ENCODE measurements at regions not wholly inside any gene's neighbourhood (a gene's known extent, or its start where the extent isn't known, plus 50 kb on each side); places are given as distances from the start of the nearest gene placed in this dataset.

GRCh38 chr5:164051745-164052144 lies 546.3 kb downstream of the MAT2B start:
- DNase-seq = no peak

GRCh38 chr5:164052536-164053093 lies 547.2 kb downstream of the MAT2B start:
- DNase-seq = no peak

- DNase-seq = no peak
Measured at GRCh38 chr5:164053123-164053522, 547.7 kb downstream of the MAT2B start.

DNA sequence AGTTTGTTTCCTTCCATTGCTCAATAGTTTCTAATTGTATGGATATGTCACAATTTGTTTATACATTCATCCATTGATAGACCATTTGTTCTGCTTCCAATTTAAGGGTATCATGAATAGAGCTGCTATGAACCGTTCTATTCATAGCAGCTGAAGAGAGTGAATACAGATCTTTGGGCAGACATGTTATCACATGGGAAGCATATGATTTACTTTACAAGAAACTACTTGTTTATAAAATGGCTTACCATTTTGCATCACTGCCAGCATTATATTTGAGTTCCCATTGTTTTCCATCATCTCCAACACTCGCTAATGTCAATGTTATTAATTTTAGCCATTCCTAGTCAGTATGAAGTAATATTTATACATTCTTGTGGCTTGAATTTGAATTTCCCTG lies 549.0 kb downstream of the MAT2B start:
- no peak for DNase-seq

GRCh38 chr5:164057121-164057520 lies 551.7 kb downstream of the MAT2B start:
- no peak for DNase-seq

GRCh38 chr5:164058621-164059020 lies 553.2 kb downstream of the MAT2B start:
- no peak for DNase-seq

- no peak for DNase-seq
Measured at GRCh38 chr5:164059471-164059870, 554.1 kb downstream of the MAT2B start.

GRCh38 chr5:164060786-164061355 lies 555.5 kb downstream of the MAT2B start:
- no peak for DNase-seq

DNA sequence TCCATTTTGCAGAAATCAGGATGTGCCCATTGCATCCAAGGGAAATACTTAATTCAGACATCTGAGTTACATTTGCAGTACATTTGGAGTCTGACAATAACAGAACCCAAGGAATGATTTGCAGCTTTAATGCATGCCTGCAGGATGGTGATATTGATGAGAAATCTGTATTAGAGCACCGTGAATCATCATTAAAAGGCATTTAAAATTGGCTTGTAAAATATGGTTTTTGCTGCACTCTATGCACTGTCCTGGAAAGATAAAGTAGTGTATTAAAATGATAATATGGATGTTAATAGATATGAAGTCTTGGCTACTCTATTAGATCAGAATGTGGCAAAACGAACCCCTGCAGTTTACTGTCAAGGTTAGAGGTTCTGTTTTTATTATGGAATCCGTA lies 556.9 kb downstream of the MAT2B start:
- DNase-seq = no peak

- no peak for DNase-seq
Measured at GRCh38 chr5:164065266-164065665, 559.8 kb downstream of the MAT2B start.

DNA sequence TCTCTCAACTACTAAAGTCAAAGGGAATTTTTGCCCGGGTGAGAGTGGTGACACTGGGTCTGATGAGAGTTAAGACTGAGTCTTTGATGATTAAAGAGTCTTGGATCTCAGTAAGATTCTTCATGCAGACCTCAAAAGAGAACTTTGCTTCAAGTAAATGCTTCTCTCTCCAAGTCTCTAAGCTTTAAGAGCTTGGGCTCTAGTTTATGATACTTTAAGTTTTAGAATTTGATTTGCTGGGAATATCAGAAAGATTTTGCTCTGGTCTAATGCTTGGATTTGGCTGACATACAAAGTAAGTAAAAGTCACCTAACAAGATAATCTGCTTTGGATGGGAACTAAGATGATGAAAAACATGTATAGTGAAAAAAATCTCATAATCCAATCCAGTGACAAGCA lies 566.3 kb downstream of the MAT2B start:
- no peak for DNase-seq

DNA sequence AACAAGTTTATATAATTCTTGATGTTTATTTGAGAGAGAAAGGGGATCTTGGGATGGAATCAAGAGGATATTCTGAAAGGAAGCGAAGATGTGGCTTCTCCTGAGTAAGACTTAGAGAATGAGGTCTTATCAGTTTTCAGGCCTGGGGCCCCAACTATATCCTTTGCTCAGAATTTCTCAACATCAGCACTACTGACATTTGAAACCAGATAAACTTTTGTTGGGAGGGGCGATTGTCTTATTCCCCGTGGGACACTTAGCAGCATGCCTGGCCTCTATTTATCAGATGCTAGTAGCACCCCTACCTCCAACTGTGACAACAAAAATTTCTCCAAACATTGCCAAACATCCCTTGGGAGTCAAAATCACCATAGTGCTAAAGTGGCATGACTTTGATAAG lies 567.7 kb downstream of the MAT2B start:
- no peak for DNase-seq

DNA sequence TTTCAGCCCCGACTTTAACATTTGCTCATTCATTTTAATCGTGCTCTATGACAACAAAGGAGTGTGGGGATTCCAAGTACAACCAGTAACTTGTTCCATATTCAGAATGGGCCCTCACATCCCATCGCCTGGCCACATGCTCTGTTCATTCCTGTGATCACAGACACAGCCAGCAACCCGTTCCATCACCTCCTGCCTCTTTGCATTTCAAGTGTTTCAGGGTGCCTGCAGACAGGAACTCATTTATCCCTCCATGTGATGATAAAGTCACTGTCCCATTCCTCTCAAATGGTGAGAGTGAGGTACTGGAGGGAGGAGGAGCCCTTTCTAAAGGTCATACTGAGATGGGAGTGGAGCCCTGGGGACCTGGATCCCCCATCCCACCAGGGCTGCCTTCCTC lies 571.1 kb downstream of the MAT2B start:
- no peak for DNase-seq

GRCh38 chr5:164090358-164090757 lies 584.9 kb downstream of the MAT2B start:
- DNase-seq = no peak

DNA sequence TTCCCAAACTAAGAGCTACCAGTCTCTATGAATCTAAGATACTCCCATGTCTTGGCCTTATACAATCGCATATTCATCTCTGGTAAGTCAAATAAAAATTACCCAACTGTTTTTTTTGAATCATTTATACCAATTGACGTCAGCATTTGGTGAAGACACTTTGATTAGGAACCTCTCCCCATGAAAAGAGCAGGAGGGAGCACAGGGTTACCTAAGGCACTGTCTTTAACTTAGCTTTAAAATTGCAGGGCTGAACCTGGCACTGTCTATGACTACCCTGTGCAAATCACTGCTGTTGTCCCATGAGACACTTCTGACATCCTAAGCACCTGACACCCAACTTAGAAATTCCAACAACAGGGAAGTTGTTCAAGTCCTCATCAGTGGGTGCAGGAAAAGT lies 586.4 kb downstream of the MAT2B start:
- DNase-seq = no peak

GRCh38 chr5:164094291-164094690 lies 588.9 kb downstream of the MAT2B start:
- no peak for DNase-seq

DNA sequence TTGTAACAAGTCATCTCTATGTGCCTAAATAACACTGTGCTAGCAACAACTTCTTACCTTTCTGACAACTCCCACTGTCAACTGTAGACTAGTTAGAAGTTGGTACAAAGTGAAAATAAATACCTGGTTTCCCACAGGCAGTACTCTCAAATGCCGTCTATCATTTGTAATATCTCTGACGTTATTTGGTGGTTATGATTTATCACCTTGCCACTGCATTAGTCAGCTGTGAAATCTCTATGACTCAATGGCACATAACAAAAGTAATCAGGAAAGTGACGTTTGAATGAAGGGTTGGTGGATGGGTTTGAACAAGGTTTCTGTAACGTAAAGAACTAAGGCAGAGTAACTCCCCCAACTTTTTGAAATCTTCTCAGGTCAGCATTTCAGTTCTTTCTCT lies 592.3 kb downstream of the MAT2B start:
- no peak for DNase-seq

- DNase-seq = no peak
Measured at GRCh38 chr5:164098531-164098930, 593.1 kb downstream of the MAT2B start.

DNA sequence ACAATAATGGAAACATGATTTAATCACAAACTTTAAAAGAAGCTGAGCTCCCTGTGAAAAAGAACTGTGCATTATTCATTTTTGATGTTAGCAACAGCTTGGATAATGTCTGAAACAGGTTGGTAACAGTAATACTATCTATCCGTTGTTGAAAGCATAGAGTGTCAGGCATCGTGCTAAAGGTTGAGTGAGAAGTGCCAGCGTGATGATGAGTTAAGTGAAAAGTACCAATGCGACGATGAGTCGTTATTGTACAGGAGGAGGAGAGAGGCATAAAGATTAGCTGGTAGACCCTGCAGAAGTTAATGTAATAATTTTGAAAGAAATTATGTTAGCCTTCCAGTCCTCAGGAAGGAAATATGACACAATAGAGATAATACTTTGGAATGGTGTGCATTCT lies 593.6 kb downstream of the MAT2B start:
- no peak for DNase-seq

DNA sequence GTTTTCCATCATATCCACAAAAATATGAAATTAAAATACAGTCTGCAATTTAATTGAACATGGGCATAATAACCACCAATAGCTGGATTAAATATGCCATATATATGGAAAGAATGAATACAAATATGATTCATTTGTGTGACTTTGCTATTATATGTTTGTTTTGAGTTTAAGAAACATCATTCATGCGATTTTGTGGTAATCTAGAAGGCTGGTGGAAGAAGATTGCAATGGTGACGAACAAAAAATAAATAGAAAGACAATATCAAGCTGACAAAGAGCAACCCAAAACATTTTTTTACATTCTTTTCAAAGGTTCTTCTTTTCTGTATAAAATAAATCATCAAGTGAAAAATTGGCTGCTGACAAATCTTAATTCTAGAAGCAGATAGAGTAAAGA lies 610.0 kb downstream of the MAT2B start:
- DNase-seq = no peak

GRCh38 chr5:164119806-164120447 lies 614.5 kb downstream of the MAT2B start:
- DNase-seq = no peak

DNA sequence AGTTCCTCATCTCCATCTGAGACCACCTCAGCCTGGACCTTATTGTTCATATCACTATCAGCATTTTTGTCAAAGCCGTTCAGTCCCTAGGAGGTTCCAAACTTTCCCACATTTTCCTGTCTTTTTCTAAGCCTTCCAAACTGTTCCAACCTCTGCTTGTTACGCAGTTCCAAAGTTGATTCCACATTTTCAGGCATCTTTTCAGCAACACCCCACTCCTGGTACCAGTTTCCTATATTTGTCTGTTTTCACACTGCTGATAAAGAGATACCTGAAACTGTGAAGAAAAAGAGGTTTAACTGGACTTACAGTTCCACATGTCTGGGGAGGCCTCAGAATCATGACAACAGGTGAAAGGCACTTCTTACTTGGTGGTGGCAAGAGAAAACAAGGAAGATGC lies 622.1 kb downstream of the MAT2B start:
- no peak for DNase-seq

DNA sequence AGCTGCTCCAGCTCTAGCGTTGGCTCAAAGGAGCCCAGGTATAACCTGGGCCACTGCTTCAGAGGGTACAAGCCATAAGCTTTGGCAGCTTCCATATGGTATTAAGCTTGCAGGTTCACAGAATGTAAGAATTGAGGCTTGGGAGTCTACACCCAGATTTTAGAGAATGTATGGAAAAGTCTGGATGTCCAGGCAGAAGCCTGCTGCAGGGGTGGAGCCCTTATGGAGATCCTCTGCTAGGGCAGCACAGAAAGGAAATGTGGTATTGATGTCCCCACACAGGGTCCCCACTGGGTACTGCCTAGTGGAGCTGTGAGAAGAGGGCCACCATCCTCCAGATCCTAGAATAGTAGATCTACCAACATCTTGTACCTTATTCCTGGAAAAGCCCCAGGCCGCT lies 626.9 kb downstream of the MAT2B start:
- DNase-seq = no peak

DNA sequence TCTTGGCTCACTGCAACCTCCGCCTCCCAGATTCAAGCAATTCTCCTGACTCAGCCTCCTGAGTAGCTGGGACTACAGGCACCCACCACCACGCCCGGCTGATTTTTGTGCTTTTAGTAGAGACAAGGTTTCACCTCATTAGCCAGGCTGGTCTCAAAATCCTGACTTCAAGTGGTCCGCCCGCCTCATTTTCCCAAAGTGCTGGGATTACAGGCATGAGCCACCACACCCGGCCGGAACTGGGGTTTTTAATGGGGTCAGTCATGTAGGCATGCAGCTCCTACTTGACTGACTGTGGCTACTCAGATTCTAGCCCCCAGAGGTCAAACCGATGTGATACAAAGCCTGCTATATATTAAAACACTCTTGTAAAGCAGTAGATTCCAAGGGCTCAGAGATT lies 631.7 kb downstream of the MAT2B start:
- no peak for DNase-seq

- DNase-seq = no peak
Measured at GRCh38 chr5:164139423-164139822, 634.0 kb downstream of the MAT2B start.

Data from stimulated activated CD4-positive, alpha-beta T cell treated with anti-CD3 and anti-CD28 coated beads, Interleukin-2, amount 100 ng/mL, for 48 hours (primary cell).